GM18502 (cell line): ENCODE measurements at regions not wholly inside any gene's neighbourhood (a gene's known extent, or its start where the extent isn't known, plus 50 kb on each side); places are given as distances from the start of the nearest gene placed in this dataset.

Experiments
- ATAC-seq: cut with Tn5 transposase; IDR thresholded peaks from one replicate; pipeline ENCODE4 v1.9.1; 2021; ENCODE audit warnings: mild to moderate bottlenecking; ENCODE audit not compliant: unreplicated experiment, poor library complexity

DNA sequence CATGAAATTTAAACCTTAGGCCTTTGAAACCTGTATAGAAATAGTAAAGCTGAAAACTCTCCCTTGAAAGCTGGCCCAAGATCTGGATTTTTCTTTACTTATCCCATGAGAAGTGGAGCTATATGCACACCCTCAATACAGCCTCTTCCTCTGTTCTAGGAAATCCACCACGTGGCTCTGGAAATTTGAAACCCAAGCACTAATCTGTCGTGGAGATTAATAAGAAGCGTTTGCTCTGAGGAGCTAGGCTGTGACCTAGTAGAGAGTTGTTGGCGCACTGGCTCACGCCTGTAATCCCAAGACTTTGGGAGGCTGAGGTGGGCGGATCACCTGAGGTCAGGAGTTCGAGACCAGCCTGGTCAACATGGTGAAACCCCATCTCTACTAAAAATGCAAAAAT is 291.3 kb upstream of the PLXNA2 start:
- no peak for ATAC-seq

DNA sequence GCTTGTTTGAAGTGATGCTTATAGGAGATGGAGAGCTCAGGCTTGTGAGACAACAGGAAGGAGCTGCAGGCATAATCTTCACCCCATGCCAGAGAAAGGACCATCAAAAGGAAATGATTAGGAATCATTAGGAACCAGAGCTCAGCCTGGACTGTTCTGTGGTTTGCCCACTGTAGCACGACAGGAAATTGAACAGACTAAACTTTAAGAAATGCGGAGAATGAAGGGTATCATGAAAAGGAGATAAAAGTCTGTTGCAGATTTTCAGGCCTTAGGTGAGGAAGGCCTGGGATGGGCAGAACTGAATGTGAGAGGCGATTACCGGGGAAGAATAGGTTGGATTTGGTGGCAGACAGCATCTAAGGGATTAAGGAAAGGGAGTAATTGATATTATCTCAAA is 292.0 kb upstream of the PLXNA2 start:
- ATAC-seq: no peak

DNA sequence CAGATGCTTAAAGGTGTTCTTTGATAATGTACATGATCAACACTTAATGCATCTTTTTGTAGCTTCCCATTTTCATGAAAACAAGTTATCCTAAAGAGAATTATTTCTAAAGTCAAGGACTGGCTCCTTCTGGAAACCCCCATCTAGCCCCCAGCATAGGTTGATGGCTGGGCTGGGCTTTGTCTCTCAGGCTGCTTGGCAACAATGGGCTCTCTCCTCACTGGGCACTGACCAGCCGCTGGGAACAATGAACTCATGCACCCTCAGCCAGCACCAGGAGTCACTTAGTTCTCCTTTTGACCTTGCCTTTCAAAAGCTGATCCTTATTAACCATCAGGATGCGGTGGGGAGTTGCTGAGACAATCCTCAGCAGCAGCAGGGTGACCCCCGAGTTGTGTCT is 293.0 kb upstream of the PLXNA2 start:
- ATAC-seq: no peak

DNA sequence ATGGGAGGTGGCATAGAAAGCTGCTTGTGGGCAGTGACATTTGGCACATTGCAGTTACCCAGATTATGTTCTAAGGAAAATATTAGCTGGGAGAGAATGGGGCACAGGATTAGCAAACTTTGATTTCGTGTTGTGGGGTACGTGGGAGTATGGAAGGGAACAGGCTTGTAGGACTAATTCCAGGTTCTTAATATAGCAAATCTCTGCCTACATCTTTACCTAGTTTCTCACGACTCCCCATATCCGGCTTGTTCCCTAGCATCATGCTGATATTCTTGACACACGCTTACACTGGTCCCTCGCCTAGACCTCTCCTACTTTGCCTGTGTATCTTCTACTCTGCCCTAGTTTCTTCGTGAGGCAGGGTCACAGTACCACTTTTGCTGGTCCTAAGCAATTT is 293.9 kb upstream of the PLXNA2 start:
- ATAC-seq: no peak

DNA sequence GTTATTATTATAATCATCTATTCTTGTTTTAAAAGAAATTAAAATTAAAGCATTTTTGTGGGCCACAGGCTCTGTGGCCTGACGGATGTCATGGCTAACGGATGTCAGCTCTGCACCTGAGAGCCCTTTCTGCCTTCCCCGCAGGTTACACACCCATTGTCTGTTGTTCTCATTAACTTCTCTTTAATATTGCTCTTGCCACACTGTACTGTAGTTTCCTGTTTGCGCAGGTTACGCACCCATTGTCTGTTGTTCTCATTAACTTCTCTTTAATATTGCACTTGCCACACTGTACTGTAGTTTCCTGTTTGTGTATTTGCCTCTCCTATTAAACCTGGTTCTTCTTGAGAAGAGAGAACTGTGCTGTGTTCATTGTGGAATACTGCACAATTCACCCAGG is 294.4 kb upstream of the PLXNA2 start:
- no peak for ATAC-seq

DNA sequence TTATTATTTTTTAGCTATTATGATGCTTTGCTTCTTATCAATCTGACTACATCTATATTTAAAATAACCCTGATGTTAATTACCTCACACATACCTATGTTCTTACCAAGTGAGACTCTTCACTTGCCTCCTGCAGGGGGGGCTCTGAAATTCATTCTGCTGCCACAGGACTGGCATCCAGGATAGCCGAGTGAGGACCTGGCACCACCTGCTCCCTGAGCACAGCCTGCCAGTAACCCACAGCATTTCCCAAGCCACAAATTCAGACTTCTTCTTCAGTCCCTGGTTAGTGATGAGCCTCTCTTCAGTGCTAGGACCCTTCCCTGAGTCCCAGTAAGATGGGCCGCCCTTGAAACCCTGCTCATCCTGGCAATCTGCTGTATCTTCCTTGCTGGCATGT is 296.5 kb upstream of the PLXNA2 start:
- no peak for ATAC-seq

DNA sequence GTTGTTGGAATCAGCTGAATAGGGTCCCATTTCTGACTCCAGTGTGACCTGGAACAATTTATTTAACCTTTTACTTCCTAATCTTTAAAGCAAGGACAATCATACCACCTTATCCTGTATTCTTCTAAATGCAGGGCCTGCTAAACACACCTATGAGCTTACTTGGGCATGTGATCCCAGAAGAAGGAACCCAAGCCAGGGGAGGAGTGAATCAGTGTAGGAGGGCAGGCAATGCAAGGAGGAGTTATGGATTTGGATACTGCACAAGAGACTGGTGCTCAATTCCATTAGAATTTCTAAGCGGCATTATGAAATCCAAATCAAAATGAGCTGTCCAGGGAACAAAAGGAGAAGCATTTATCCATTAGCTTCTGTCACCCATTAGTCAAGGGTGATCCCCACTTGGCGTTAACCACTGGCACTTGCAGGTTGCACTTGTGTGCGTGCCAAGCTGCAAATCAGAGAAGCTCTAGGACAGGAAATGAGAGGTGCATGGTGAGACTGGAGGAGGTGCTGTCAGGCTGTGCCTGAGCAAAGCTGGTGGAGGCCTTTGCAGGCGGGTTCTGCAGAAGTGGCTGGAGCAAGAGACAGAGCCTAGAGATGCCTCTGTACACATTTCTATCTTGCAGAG is 297.2 kb upstream of the PLXNA2 start:
- ATAC-seq: no peak

DNA sequence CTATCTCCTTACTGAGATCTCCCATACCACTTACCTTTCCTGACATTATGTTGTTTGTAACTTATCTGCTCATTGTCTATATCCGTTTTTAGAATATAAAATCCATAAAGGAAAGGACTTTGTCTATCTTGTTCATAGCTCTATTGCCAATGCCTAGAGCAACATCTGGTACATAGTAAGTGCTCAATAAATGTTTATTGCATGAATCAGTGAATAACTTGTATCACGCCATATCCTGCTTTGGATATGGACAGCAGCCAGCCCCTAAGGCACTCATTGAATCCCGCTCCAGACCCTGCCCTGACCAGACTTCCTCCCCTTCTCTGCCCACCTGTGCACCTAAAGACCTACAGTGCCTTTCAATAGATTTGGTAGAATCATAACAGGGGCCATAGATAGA is 298.1 kb upstream of the PLXNA2 start:
- no peak for ATAC-seq

DNA sequence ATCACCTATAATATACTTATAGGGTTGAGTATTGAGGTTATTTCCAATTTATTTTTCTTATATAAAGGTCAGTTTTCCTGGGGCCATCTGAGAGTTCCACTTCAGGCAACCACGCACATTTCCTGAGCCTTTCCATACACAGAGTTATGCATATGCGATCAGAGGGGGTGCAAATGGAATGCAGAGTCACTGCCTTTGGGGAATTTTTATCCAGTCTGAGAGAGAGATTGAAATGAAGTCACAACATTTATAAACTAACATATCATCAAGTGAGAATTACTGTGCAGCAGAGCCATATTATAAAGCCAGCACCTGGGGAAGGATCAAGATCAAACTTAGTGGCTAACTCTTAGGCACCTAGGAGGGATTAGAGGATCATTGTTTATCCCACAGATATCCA is 299.9 kb upstream of the PLXNA2 start:
- no peak for ATAC-seq

DNA sequence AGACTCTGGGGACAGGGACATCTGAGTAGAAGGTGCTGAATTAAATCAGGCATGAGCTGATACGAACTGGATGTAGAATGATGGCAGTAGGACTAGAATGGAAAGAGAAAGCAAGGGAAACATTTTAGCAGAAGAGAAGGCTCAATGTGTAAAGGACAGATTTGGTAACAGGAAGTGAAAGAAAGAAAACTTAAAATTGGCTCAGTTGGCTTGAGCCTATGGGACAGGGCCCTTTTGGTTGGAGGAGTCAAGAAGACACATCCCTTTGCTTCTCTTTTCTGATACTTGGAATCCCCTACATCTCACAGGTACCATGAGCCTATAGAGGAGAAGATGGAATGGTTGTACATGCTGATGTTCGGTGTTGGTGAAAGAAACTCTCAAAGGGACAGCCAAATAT is 300.6 kb upstream of the PLXNA2 start:
- no peak for ATAC-seq

DNA sequence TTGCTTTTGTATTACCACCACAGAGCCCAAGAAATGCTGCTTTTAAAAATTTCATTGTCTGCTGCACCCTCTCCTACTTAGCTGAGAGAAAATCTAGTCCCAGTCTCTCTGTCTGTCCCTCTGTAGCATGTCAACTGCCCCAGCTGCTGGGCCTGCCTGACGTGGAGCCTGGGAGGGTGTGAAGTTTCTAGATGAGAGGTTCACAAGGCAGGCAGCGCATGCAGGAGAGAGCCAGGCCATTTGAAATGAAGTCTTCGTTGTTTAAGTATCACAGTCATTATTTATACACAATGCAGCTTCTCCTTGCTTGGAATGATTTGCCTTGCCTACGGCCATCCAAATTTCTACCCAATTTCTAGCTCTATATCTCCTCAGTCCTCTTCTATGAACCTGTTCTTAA is 306.8 kb upstream of the PLXNA2 start:
- ATAC-seq: no peak

DNA sequence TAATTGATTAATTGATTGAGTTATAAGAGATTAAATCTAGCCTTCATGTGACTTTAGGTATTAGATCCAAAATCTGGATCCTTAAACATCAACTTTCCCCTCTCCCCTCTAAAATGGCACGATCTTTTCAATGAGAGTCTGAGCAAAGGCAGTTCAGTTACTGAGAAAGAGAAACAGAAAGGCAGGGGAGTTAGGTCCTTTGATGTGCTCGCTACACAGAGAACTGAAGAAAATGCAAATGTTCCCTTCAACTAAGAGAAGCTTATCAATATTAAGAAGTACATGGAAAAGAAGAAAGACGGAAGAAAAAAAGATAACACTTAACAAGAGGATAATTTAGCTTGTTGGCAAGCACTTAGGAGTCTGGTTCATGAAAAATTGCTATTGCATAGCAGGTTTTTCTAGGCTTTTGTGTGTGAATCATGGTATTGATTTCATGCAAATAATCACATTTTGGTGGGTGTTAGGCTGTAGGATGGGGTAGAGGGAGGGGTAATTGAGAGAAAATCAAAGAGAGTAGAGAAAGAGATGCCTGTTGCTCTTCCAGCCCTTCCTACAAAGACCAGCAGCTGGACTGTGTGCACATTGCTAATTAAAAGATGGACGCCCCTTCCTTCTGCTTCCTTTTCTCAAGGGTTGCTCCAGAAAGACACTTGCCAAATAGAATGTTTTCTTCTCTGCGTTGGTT is 307.6 kb upstream of the PLXNA2 start:
- no peak for ATAC-seq

DNA sequence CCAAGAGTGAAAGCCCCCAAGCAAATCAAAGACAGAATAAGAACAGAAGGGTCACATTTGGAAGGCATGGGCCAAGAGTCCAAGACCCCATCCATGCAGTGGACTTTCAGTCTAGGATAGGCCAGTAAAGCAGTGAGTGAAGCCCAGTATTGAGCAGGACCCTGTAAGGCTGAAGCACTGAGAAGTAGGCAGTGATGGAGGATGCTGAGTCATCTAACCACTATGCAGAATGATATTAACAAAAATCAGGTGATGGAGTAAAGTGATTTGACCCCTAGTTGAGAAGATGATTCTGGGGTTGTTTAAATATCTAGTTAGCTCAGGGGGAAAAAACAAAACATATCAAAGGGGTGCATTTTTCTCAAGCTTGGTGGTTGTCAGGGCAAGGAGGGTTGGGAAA is 308.7 kb upstream of the PLXNA2 start:
- ATAC-seq: no peak

DNA sequence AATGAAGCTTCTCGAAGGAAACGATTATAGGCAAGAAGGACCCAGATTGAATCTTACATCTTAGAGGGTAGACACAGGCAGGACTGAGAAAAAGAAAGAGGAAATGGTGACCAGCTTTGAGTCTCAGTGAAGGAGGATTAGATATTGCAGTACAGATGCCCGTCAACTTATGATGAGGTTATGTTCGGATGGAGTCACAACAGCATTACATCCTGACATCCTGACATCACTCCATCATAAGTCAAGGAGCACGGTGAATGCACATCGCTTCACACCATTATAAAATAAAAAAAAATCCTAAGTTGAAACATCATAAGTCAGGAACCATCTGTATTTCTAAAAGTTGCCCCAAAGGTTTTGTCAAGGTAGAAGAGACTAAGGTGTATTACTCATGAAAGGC is 312.3 kb upstream of the PLXNA2 start:
- ATAC-seq: no peak

DNA sequence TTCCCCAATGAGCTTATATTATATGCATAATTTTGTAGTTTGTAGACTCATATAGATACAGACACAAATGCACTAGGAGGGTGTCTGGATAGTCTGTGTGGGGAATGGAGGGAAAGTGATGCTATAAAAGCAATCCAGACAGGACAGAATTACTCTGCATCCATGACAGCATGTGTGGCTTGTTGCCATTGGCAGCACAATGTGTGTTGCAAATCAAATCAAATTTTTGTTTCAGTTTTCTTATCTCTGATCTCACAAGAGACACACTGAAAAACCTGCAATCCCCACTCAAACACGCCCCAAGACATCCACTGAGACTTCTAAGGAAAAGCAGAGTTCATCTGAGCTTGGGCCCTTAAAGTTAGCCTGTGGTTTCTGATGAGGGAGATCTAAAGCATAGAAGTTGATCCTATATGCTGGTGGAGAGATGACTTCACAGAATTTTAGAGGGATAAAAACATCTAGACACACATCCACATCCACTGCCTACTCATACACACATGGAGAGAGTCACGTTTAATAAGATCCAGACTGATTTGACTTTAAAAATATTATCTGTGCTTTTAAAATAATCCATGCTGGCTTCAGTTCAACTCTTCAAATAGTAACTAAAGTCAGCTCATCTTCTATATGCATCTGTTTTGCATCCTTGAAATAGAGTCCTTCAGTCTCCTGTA is 313.0 kb upstream of the PLXNA2 start:
- ATAC-seq: no peak

DNA sequence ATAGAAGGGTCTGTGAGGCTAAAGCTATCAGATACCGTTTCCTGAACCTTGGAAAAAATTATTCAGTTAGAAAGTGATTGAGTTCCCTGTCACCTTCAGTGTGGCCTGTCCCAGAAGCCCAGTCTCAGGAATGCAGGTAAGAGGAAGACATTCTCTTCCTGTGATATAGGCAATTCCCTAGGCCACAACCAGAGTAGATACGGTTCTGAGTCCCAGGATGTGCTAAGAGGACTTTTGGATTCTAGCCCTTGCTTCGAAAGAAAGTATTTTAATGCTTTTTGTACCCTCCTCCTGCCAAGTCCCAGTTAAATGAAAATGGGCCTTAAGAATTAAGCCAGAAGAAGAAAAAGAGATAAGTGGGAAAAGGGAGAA is 313.5 kb upstream of the PLXNA2 start:
- ATAC-seq: no peak

DNA sequence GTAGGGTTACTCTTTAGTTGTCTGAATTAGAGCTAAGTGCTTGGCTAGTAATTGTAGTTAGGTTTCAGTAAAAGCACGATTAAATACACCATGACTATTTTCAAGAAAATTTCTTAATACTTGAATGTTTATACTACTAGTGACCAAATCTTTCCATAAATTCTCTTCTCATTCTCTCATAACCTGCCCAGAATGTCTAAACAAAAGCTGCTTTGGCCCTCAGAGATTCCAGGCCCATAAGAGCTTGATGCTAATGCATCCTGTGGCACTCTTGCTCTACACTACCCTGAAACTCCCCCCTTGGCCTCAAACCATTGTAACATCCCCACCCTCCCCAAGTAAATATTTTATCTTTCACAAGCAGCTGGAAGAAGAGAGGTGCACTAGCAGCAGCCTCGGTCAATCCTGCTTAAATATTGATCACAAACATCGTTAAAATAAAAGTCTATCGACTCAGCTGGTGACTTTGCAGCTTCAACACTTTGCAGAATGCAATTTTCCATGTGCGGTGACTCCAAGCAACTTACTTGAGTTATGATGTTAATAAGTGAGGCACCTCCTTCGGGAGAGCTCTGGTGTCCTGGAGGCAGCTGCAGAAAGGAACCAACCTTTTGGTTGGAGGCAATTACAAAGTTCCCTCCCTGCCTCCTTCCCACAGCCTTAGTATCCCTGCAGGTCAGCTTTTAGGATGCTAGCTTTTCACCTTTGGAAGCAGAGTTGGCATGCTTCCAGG is 315.6 kb upstream of the PLXNA2 start:
- no peak for ATAC-seq

DNA sequence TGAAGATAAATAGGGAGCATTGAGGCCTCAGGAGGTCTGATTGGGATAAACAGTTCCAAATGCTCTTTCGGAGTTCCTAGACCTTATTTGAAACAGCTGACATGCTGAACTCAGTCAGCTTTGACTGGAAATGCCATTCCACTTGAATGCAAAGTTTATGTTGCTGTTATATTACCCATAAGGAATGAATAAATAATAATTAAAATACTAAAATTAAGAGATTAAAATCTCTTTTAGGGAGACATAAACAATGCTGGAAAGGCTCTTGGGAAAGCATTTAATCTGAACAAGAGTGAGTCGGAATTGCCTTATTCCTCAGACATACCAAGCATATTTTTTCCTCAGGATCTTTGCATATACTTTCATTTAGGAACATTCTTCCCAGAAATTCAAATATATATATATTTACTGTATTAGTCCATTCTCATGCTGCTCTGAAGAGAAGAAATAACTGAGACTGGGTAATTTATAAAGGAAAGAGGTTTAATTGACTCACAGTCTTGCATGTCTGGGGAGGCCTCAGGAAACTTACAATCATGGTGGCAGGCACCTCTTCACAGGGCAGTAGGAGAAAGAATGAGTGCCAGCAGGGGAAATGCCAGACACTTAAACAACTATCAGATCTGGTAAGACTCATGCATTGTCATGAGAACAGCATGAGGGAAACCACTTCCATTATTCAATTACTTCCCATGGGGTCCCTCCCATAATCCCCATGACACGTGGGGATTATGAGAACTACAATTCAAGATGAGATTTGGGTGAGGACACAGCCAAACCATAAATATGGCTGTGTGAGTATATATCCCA is 318.2 kb upstream of the PLXNA2 start:
- ATAC-seq: no peak

DNA sequence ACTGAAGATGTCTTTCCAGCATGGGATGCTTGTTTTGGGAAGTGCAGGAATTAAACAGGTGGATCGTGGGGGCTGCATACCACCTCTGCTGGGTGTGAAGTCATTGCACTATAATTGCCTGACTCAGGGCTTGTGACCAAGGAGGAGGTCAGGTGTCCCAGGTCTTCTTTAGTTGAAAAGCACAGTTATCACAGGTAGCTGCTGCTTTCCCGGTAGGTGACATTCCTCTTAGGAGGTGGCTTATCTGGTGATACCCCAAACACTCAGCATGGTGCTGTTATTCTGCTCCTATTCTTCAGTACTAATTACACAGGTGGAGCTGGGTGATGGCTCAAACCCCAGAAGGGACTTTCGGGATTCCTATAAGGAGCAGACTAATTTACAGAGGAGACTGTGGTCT is 320.3 kb upstream of the PLXNA2 start:
- no peak for ATAC-seq

DNA sequence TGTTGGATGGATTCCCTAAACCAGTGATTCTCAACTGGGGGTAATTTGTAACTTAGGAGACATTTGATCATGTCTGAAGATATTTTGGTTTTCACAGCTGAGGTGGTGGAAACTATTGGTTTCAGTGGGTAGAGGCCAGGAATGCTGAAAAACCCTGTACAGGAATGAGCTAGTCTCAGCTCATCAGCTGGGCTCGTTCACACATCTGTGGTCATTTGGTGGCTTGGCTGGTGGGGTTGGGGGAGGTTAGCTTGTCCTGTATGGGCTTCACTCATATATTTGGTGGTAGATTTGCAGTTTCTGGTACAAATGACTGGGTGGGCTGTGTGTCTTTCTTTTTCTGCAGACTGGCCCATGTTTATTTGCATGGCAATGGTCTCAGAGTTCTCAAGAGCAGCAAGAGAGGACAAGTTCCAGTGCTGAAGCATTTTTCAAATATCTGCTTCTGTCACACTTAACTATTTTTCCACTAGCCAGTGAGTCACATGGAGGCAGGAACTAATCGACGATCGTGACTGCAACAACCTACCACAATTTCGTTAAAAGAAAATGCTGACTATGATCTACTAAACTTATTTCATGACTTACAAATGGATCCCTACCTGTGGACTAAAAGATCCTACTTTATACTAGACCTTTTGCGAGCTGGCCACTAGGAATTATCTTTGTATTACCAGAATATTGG is 321.7 kb upstream of the PLXNA2 start:
- no peak for ATAC-seq
